GM12873 (cell line): ENCODE measurements at regions not wholly inside any gene's neighbourhood (a gene's known extent, or its start where the extent isn't known, plus 50 kb on each side); places are given as distances from the start of the nearest gene placed in this dataset.

Experiments
- TF ChIP-seq, protein P1 (sequence below): IDR thresholded peaks from 2 replicates; pipeline ENCODE4 v1.5.1; 2012; ENCODE audit warnings: low read depth, mild to moderate bottlenecking, moderate library complexity, low read length, control low read depth; ENCODE audit not compliant: insufficient read depth; ENCODE audit errors: missing control alignments

DNA sequence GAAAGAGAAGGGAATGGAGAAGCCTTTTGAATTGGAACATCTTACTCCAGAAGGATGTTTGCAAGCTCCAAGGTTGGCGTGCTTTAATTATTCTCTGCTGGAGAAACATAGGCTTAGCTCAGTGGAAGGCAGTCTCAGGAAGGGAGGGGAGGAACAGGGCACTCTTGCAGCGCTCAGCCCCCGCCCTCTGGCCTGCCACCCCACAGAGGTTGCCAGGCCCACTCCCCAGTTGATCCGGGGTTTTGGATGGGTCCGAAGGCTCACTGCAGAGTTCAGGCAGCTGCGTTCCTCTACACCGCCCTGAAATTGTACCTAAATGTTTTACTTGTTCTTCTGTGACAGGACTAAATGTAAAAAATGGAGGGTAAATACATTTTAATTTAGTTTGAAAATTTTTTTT lies 155.2 kb upstream of the DTNBP1 start:
- TF ChIP-seq, protein P1, sequence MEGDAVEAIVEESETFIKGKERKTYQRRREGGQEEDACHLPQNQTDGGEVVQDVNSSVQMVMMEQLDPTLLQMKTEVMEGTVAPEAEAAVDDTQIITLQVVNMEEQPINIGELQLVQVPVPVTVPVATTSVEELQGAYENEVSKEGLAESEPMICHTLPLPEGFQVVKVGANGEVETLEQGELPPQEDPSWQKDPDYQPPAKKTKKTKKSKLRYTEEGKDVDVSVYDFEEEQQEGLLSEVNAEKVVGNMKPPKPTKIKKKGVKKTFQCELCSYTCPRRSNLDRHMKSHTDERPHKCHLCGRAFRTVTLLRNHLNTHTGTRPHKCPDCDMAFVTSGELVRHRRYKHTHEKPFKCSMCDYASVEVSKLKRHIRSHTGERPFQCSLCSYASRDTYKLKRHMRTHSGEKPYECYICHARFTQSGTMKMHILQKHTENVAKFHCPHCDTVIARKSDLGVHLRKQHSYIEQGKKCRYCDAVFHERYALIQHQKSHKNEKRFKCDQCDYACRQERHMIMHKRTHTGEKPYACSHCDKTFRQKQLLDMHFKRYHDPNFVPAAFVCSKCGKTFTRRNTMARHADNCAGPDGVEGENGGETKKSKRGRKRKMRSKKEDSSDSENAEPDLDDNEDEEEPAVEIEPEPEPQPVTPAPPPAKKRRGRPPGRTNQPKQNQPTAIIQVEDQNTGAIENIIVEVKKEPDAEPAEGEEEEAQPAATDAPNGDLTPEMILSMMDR: no peak

DNA sequence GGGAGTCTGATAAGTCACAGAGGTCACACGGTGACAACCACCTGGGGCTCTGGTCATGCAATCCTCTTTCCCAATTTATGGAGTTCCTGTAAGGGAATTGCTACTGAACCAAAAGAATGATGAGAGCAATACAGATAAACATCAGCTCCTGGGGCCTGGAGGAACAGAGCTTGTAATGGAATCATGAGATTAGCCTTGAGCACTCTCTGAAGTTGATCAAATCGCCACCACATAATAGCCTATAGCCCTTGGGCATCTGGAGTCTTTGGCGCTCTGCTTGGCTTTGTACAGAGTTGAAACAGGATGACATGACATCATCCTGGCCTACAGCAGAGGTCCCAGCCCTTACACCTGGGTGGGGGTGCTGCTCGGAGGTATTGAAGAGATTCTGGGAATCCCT lies 154.3 kb upstream of the DTNBP1 start:
- TF ChIP-seq, protein P1: no peak

DNA sequence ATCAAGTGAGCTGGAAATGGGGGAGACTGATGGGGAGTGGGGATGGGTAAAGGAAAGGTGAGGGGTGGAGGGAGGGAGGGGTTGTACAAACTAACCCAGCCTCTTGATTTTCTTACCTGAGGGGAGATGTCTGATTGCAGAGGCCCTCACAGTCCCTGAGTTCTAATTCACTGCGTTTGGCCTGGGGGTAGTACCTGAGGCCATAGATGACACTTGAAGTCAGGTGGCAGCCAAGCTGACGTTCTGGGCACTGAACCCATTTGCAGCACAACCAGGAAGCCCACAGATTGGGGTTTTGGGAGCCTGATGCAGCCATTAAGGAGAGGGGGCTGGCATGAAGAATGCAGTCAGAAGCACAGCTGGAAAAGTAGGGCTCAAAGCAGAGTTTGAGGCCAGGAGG lies 153.8 kb upstream of the DTNBP1 start:
- TF ChIP-seq, protein P1: no peak

DNA sequence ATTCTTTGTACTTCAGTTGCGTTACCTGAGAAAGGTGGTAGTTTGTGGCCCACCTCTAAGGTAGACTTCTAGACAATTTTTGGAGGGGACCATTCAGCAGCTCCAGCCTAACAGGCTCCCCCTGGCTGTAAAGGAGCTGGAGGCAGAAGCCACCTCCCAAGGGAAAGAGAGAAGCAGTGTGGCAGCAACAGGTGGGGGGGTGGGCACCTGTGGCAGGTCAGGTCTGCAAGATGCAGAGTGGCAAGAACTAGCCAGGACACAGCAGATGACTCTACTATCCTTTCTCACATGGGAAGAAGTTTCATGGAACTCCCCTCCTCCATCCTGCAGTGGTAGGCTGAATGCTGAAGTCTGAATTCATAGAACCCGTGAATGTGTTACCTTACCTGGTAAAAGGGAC lies 148.3 kb upstream of the DTNBP1 start:
- TF ChIP-seq, protein P1: no peak

DNA sequence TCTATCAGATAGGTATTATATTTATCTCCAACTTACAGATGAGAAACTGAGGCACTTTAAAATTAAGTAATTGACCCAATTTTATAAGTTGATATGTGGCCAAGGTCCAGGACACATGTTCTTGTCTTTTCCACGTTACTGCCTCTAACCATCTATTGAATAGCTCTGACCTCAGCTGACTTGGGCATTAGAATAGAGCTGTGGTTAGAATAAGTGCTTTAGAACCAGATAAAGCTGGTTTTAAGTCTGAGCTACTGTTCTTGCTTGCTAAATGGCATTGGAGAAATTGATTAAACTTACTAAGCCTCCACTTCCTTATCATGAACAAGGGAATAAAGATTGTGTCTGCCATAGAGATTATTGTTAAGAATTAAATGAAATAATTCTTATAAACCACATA lies 147.8 kb upstream of the DTNBP1 start:
- TF ChIP-seq, protein P1: no peak

DNA sequence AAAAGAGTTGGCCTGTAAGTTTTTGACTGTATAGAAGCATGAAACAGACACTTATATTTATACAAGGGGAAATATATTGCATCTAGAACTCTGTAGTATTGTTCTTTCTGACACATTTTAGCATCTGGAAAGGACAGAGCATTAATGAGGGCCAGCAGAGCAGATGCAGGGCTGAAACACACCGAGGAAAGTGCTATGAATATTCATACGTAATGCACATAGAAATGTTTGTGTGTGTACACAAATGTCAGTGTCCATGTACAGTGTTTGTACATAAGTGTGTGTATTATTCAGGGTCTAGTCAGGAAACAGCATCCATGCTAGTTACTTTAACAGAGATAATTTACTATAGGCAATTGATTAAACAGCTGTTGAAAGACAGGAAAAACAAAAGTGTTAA lies 146.5 kb upstream of the DTNBP1 start:
- TF ChIP-seq, protein P1: no peak

DNA sequence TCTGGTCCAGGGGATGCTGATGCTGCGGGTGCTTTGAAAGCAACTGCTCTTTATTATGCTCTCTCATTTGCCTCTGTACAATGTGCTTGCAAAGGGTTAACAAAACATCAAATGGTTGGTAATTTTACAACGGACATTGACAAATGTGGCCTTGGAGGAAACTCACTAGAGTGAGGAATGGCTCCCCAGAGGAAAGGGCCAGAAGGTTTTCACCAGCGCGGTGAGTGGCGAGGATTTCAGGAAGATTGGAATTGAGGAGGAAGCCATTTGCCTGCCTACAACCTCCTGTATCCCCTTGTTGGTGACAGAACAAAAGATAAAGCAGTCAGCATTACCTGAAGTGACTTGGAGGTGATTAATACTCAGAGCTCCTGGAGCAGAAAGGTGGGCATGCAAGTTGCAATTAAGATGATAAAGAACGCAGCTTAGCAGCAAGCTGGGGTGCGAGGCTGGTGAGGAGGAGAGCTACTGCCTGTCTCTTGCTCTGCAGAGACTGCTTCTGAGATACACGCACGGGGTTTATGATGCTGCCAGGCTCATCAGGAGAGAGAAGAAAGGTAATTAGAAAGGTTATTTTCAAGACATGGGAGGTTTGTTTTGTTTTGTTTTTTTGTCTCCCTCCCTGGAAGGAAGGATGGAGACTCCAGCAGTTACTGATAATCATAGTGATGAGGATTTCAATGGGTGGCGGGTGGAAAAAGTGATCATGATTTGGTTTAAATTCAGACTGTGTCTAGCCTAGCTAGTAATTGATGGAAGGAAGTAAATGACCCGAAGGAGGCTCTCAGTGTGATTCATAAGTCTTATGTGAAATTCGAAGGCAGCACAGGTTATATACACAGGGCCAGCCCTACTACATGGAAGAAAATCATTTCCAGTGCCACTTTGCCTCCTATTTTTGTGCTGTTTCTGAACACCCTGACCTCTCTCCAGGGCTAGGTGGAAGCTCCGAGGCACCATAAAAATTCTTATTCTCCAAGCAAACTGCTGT lies 141.6 kb upstream of the DTNBP1 start:
- TF ChIP-seq, protein P1: no peak
